ENCODE measurements at regions not wholly inside any gene's neighbourhood (a gene's known extent, or its start where the extent isn't known, plus 50 kb on each side); places are given as distances from the start of the nearest gene placed in this dataset.

DNA sequence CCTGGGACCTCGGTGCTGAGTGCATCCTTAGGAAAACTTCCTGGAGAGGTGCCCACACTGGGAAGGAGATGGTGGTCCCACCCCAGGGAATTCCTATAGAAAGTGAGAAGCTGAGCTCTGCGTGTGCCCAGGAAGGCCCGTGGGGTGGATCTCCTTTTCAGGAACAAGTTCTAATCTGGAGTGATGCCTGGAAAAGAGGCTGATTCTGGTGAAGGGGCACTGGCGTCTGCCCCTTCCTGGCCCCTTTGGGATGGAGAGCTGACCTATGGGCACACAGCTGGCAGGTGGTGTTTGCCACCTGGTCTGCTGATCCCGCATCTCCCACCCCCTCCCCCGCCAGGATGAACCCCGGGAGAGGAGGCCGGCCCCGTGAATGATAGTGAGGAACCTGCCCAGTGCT lies 142.0 kb upstream of the RTL1 start:
- no peaks in the 10 kb centered on the region for H3K36me3 ChIP-seq (replicated peaks in 1 of 2; ENCODE audit: control insufficient read depth in 1 of 2, insufficient read depth in 2 of 2, low read length in 1 of 2)
- H3F3A ChIP-seq (replicated peaks; ENCODE audit: insufficient read depth) = no peaks in the 10 kb centered on the region
- H3K4me1 ChIP-seq (ENCODE audit: control insufficient read depth in 1 of 2, insufficient read depth in 2 of 2, low read depth in 1 of 2, low read length in 1 of 2) = no peaks in the 10 kb centered on the region; a peak in 1 of 4 replicates
- WGBS (ENCODE audit: low lambda C conversion rate) = 81% methylated on average over 2 of the region's 9 CpGs
- no peak overlapping the region for H3K27ac ChIP-seq (ENCODE audit: low read depth in 2 of 2, low read length in 1 of 2)
- POLR2A ChIA-PET = no interaction called here
- no peak overlapping the region for H3K9ac ChIP-seq
- H3K79me2 ChIP-seq (ENCODE audit: insufficient read depth) = no peaks in the 10 kb centered on the region
- H2AFZ ChIP-seq (ENCODE audit: low read depth) = no peak overlapping the region
- H3K9me2 ChIP-seq = no peaks in the 10 kb centered on the region
- TF ChIP-seq, protein P1, sequence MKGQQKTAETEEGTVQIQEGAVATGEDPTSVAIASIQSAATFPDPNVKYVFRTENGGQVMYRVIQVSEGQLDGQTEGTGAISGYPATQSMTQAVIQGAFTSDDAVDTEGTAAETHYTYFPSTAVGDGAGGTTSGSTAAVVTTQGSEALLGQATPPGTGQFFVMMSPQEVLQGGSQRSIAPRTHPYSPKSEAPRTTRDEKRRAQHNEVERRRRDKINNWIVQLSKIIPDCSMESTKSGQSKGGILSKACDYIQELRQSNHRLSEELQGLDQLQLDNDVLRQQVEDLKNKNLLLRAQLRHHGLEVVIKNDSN (IDR thresholded peaks at IDR 0.05; ENCODE audit: borderline replicate concordance, low read depth) = no peak
- TF ChIP-seq, protein P2, sequence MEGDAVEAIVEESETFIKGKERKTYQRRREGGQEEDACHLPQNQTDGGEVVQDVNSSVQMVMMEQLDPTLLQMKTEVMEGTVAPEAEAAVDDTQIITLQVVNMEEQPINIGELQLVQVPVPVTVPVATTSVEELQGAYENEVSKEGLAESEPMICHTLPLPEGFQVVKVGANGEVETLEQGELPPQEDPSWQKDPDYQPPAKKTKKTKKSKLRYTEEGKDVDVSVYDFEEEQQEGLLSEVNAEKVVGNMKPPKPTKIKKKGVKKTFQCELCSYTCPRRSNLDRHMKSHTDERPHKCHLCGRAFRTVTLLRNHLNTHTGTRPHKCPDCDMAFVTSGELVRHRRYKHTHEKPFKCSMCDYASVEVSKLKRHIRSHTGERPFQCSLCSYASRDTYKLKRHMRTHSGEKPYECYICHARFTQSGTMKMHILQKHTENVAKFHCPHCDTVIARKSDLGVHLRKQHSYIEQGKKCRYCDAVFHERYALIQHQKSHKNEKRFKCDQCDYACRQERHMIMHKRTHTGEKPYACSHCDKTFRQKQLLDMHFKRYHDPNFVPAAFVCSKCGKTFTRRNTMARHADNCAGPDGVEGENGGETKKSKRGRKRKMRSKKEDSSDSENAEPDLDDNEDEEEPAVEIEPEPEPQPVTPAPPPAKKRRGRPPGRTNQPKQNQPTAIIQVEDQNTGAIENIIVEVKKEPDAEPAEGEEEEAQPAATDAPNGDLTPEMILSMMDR (IDR thresholded peaks at IDR 0.05) = no peak
- TF ChIP-seq TAF1 (IDR thresholded peaks at IDR 0.05; ENCODE audit: borderline replicate concordance, low read depth, low read length) (no peak), SMC3 (IDR thresholded peaks at IDR 0.05; ENCODE audit: low read depth, low read length) (no peak), NFIC (IDR thresholded peaks at IDR 0.05; ENCODE audit: borderline replicate concordance) (no peak), GABPA (IDR thresholded peaks at IDR 0.05; ENCODE audit: low read depth) (no peak), RXRA (IDR thresholded peaks at IDR 0.05; ENCODE audit: borderline replicate concordance, low read depth) (no peak), MEF2A (IDR thresholded peaks at IDR 0.05; ENCODE audit: borderline replicate concordance, low read depth) (no peak), JUND (IDR thresholded peaks at IDR 0.05) (no peak), YY1 (IDR thresholded peaks at IDR 0.05; ENCODE audit: low read depth) (no peak), GATA2 (CRISPR knock-in tag; IDR thresholded peaks at IDR 0.05) (no peak)
- TF ChIP-seq, protein P3, sequence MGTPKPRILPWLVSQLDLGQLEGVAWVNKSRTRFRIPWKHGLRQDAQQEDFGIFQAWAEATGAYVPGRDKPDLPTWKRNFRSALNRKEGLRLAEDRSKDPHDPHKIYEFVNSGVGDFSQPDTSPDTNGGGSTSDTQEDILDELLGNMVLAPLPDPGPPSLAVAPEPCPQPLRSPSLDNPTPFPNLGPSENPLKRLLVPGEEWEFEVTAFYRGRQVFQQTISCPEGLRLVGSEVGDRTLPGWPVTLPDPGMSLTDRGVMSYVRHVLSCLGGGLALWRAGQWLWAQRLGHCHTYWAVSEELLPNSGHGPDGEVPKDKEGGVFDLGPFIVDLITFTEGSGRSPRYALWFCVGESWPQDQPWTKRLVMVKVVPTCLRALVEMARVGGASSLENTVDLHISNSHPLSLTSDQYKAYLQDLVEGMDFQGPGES (IDR thresholded peaks at IDR 0.05; ENCODE audit: low read depth, low read length) = no peak
- TF ChIP-seq, protein P4, sequence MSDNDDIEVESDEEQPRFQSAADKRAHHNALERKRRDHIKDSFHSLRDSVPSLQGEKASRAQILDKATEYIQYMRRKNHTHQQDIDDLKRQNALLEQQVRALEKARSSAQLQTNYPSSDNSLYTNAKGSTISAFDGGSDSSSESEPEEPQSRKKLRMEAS (IDR thresholded peaks at IDR 0.05; ENCODE audit: low read depth) = no peak
- TF ChIP-seq, protein P5, sequence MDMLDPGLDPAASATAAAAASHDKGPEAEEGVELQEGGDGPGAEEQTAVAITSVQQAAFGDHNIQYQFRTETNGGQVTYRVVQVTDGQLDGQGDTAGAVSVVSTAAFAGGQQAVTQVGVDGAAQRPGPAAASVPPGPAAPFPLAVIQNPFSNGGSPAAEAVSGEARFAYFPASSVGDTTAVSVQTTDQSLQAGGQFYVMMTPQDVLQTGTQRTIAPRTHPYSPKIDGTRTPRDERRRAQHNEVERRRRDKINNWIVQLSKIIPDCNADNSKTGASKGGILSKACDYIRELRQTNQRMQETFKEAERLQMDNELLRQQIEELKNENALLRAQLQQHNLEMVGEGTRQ (IDR thresholded peaks at IDR 0.05; ENCODE audit: borderline replicate concordance, low read depth, low read length) = no peak
- no peaks in the 10 kb centered on the region for H4K20me1 ChIP-seq (ENCODE audit: insufficient read depth)
- H3K27me3 ChIP-seq (ENCODE audit: insufficient read depth) = no peaks in the 10 kb centered on the region
- no peak overlapping the region for H3K4me3 ChIP-seq (ENCODE audit: low read depth in 2 of 2, low read length in 1 of 2)
- CTCF ChIA-PET = no interaction called here
- DNase-seq = no peak
- no peaks in the 10 kb centered on the region for H3K9me3 ChIP-seq
- H3K4me2 ChIP-seq = no peak overlapping the region

DNA sequence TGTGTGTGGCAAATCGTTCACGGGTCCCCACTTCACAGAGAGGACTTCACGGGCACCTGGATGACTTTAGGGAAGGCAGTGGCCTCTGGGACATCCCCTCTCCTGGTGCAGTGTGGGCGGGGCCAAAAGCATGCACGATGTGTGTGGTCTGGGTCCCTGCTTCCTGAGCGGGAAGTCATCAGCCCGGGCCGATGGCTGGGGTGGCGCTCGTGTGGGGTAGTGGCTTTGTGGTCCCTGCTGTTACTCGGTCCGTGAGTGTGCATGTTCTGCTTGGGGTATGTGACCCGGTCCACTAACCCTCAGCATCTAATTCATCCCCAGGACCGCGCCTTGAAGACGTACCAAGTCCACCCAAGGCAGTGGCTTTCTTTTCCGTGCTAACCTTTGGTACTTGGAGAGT lies 142.5 kb upstream of the RTL1 start:
- Histone ChIP-seq H3K9me2 (no peaks in the 10 kb centered on the region), H3K9me3 (no peaks in the 10 kb centered on the region), H3K79me2 (ENCODE audit: insufficient read depth) (no peaks in the 10 kb centered on the region), H3F3A (replicated peaks; ENCODE audit: insufficient read depth) (no peaks in the 10 kb centered on the region), H3K27ac (ENCODE audit: low read depth in 2 of 2, low read length in 1 of 2) (no peak overlapping the region), H3K4me3 (ENCODE audit: low read depth in 2 of 2, low read length in 1 of 2) (no peak overlapping the region), H3K36me3 (replicated peaks in 1 of 2; ENCODE audit: control insufficient read depth in 1 of 2, insufficient read depth in 2 of 2, low read length in 1 of 2) (no peaks in the 10 kb centered on the region), H3K4me2 (no peak overlapping the region), H3K4me1 (ENCODE audit: control insufficient read depth in 1 of 2, insufficient read depth in 2 of 2, low read depth in 1 of 2, low read length in 1 of 2) (no peaks in the 10 kb centered on the region; a peak in 1 of 4 replicates), H2AFZ (ENCODE audit: low read depth) (no peak overlapping the region), H3K27me3 (ENCODE audit: insufficient read depth) (no peaks in the 10 kb centered on the region), H4K20me1 (ENCODE audit: insufficient read depth) (no peaks in the 10 kb centered on the region), H3K9ac (no peak overlapping the region)
- WGBS (ENCODE audit: low lambda C conversion rate) = 82% methylated on average over 8 of the region's 17 CpGs
- POLR2A ChIA-PET = no interaction called here
- CTCF ChIA-PET = no interaction called here
- no peak for DNase-seq
- TF ChIP-seq RCOR1 (IDR thresholded peaks at IDR 0.05; ENCODE audit: low read length) (no peak), FOSL2 (IDR thresholded peaks at IDR 0.05; ENCODE audit: borderline replicate concordance, low read depth) (no peak), MEF2A (IDR thresholded peaks at IDR 0.05; ENCODE audit: borderline replicate concordance, low read depth) (no peak), TAF1 (IDR thresholded peaks at IDR 0.05; ENCODE audit: borderline replicate concordance, low read depth, low read length) (no peak), ELF1 (IDR thresholded peaks at IDR 0.05) (no peak), MXI1 (IDR thresholded peaks at IDR 0.05; ENCODE audit: low read depth, low read length) (no peak), RXRA (IDR thresholded peaks at IDR 0.05; ENCODE audit: borderline replicate concordance, low read depth) (no peak)
- TF ChIP-seq, protein P4 (IDR thresholded peaks at IDR 0.05; ENCODE audit: low read depth) = no peak
- TF ChIP-seq, protein P2 (IDR thresholded peaks at IDR 0.05) = no peak

All from SK-N-SH (cell line).